Panc1 (cell line): ENCODE measurements at regions not wholly inside any gene's neighbourhood (a gene's known extent, or its start where the extent isn't known, plus 50 kb on each side); places are given as distances from the start of the nearest gene placed in this dataset.

Experiments
- CTCF ChIP-seq: fragments of 450-650 bp; IDR thresholded peaks from 2 replicates; pipeline ENCODE4 v1.5.1; 2017; ENCODE audit warnings: mild to moderate bottlenecking
- POLR2AphosphoS5 ChIP-seq: IDR thresholded peaks from 2 replicates; pipeline ENCODE4 v1.6.1; 2012; ENCODE audit warnings: mild to moderate bottlenecking, low read depth, low read length, moderate library complexity
- SIN3A ChIP-seq: IDR thresholded peaks from 2 replicates; pipeline ENCODE4 v1.6.1; 2012; ENCODE audit warnings: low read depth, mild to moderate bottlenecking, low read length, moderate library complexity, borderline replicate concordance; ENCODE audit not compliant: insufficient read depth
- TCF7L2 ChIP-seq: IDR thresholded peaks from 2 replicates; pipeline ENCODE4 v1.6.1; 2011; ENCODE audit warnings: mild to moderate bottlenecking, low read depth, low read length, inconsistent platforms

- TF ChIP-seq TCF7L2 (no peak), CTCF (no peak), POLR2AphosphoS5 (no peak), SIN3A (no peak)
Observed at GRCh38 chr6:167501831-167502385, 177.0 kb downstream of the TTLL2 start.
